HepG2 (cell line): ENCODE measurements at regions not wholly inside any gene's neighbourhood (a gene's known extent, or its start where the extent isn't known, plus 50 kb on each side); places are given as distances from the start of the nearest gene placed in this dataset.

Source experiments
- BRCA1 ChIP-seq: sonication (generic); formaldehyde crosslinking; IDR thresholded peaks from 2 replicates; pipeline ENCODE4 v1.4.0; 2020; ENCODE audit warnings: missing genetic modification reagents
- CTCF ChIP-seq: sonication (generic); formaldehyde crosslinking; IDR thresholded peaks from 2 replicates; pipeline ENCODE4 v1.5.0; 2020; ENCODE audit warnings: mild to moderate bottlenecking, missing genetic modification reagents, moderate library complexity
- FOXJ3 ChIP-seq: sonication (generic); formaldehyde crosslinking; IDR thresholded peaks from 2 replicates; pipeline ENCODE4 v1.4.0; 2020; ENCODE audit warnings: missing genetic modification reagents, mild to moderate bottlenecking, borderline replicate concordance
- HOXA9 ChIP-seq: sonication (generic); formaldehyde crosslinking; IDR thresholded peaks from 2 replicates; pipeline ENCODE4 v1.8.1; 2022; ENCODE audit warnings: missing genetic modification reagents, mild to moderate bottlenecking, moderate library complexity, borderline replicate concordance
- MBD4 ChIP-seq: IDR thresholded peaks from 2 replicates; pipeline ENCODE4 v1.6.1; 2012; ENCODE audit warnings: low read length, inconsistent platforms, borderline replicate concordance
- POLR2AphosphoS5 ChIP-seq: IDR thresholded peaks from 2 replicates; pipeline ENCODE4 v1.6.1; 2012; ENCODE audit warnings: low read depth, low read length
- RBM39 ChIP-seq: fragments of 200-400 bp; formaldehyde crosslinking; IDR thresholded peaks from one replicate; pipeline ENCODE4 v1.6.1; 2018; ENCODE audit warnings: antibody characterized with exemption, mild to moderate bottlenecking, low read depth, low read length; ENCODE audit not compliant: poor library complexity, severe bottlenecking
- ZNF234 ChIP-seq: sonication (generic); formaldehyde crosslinking; conservative IDR thresholded peaks from 2 replicates; pipeline ENCODE4 v1.5.1; 2020; ENCODE audit warnings: mild to moderate bottlenecking, missing genetic modification reagents
- ZNF512B ChIP-seq: sonication (generic); formaldehyde crosslinking; IDR thresholded peaks from 2 replicates; pipeline ENCODE4 v1.5.1; 2020; ENCODE audit warnings: missing genetic modification reagents, mild to moderate bottlenecking, borderline replicate concordance
- ZNF549 ChIP-seq: sonication (generic); formaldehyde crosslinking; IDR thresholded peaks from 2 replicates; pipeline ENCODE4 v1.5.0; 2020; ENCODE audit warnings: missing genetic modification reagents
- ZNF777 ChIP-seq: sonication (generic); formaldehyde crosslinking; IDR thresholded peaks from 2 replicates; pipeline ENCODE4 v1.4.0; 2020; ENCODE audit warnings: missing genetic modification reagents
- ZNF878 ChIP-seq: sonication (generic); formaldehyde crosslinking; IDR thresholded peaks from 2 replicates; pipeline ENCODE4 v1.8.1; 2023; ENCODE audit warnings: mild to moderate bottlenecking, missing genetic modification reagents, moderate library complexity
- TF ChIP-seq, protein P1 (sequence below): sonication (generic); formaldehyde crosslinking; IDR thresholded peaks from 2 replicates; pipeline ENCODE4 v1.8.0; 2022; ENCODE audit warnings: missing genetic modification reagents, low read depth, mild to moderate bottlenecking, borderline replicate concordance

- no peak for TF ChIP-seq BRCA1
- TF ChIP-seq ZNF777 = no peak
- no peak for TF ChIP-seq ZNF512B
- peak; percentile 86 for TF ChIP-seq CTCF (CRISPR knock-in tag)
- TF ChIP-seq, protein P1, sequence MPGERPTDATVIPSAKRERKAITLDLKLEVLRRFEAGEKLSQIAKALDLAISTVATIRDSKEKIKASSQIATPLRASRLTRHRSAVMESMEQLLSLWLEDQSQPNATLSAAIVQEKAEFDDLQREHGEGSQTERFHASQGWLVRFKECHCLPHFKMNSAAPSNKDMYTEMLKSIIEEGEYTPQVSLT = no peak
- TF ChIP-seq HOXA9 (CRISPR knock-in tag) = no peak
- no peak for TF ChIP-seq ZNF549
- TF ChIP-seq MBD4 = no peak
- no peak for TF ChIP-seq ZNF878 (CRISPR knock-in tag)
- no peak for TF ChIP-seq RBM39
- no peak for TF ChIP-seq ZNF234 (CRISPR knock-in tag)
- TF ChIP-seq POLR2AphosphoS5 = no peak
- no peak for TF ChIP-seq FOXJ3 (CRISPR knock-in tag)
Measured at GRCh38 chr1:114282751-114283403, 129.2 kb upstream of the SYT6 start.
